GM18517 (cell line): ENCODE measurements at regions not wholly inside any gene's neighbourhood (a gene's known extent, or its start where the extent isn't known, plus 50 kb on each side); places are given as distances from the start of the nearest gene placed in this dataset.
A peak's percentile ranks its signal among the peaks of the same experiment; 100 is the strongest.

ENCODE experiments used
- ATAC-seq: cut with Tn5 transposase; IDR thresholded peaks from one replicate; pipeline ENCODE4 v1.9.1; 2021; ENCODE audit warnings: mild to moderate bottlenecking, moderate library complexity; ENCODE audit not compliant: unreplicated experiment

DNA sequence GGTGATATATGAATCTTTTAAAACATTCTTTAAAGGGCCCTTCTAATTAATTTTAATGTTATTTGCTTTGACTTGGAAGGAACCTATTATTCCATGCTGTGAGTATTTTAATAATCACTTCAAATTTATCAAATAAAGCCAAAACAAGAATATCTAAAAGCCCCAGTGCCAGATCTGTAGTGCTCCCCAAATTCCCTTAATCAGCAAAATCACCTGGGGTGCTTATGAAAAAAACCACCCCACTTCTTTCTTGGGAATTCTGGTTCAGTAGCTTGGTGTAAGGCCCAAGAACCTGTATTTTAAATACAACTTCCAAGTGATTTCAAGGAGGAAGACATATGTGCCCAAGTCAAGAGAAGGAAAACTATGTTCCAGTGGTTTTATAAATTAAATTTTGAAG lies 202.4 kb upstream of the OSR1 start:
- ATAC-seq = no peak

DNA sequence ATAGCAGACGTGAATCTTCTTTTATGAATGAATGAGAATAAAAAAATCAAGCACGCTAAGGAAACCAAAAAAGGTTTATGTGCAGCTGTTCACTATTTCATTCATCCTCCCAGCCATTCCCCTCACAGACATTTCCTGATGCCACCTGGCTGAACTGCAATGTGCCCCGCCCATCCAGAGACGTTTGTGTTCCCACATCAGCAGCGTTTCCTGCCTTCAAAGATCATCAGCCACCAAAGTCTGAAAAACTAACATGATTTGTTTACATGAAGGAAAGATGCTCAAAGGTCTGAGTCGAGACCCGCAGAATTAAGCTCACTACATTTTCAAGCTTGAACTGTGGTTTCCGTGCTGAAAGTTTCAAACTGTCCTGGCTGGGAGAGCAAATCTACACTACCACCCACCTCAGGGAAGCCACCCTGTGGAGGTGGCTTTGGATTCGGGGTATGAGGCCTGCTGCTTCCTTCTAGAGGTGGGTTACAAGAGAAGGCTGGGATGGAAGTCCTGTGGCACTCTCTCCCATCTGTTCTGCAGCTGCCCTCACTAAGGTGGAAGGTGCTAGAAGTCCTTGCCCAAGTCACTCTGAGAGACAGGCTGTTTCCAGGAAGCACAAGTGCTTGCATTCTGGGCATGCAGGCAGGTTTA lies 201.3 kb upstream of the OSR1 start:
- ATAC-seq = no peak

DNA sequence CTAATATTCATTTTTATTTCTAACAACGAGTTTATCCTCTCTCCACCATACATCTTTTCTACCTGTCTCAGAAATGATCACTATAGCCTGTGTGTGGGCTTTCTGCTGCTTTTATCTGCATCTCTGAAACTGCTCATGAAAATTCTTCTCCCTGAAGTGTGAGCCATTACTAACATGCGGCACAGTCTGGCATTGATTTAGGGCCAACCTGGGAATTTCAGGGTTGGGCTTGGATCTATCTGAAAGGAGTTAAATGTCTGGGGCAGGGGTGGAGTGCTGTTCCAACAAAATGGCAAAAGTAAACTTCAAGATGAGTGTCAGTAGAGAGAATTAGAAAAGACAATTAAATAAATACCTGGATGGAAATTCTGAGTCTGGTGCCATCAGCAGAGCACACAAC lies 198.2 kb upstream of the OSR1 start:
- ATAC-seq = no peak

DNA sequence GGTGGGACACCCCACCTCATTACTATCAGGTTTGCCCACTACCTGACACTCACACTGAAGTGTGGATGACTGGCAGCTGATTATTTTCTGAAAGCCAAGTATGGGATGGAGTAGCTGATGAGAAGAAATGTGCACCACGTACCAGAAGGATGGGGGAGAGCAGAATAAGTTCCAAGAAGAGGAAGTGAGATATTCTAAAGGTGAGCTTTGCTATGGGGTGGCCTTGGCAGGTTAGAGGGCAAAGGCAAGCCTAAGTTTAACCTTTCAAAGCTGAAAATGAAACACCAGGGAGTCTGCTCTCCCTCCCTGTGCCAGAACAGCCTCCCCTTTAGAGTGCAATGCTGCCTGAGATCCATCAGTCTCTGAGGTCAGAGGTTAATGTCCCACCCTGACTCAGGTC lies 196.1 kb upstream of the OSR1 start:
- peak; percentile 72 for ATAC-seq

DNA sequence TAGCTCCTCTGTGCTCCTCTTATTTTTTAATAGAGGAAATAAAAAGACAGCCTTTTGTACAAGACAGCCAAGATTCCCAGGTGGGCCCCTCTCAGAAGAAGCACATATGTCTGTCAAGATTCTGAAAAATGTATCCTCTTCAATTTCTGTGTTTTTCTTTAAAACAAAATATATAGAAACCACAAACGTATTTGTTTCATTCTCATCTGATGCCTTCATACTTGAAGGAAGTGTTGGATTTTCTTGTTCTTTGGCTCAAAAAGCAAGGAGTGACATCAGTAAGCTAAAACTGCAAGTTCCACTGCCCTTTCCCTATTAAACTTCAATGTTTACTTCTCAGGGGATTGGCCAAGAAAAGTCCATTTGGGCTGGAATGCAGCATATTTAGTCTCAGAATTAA lies 193.8 kb upstream of the OSR1 start:
- ATAC-seq = no peak

DNA sequence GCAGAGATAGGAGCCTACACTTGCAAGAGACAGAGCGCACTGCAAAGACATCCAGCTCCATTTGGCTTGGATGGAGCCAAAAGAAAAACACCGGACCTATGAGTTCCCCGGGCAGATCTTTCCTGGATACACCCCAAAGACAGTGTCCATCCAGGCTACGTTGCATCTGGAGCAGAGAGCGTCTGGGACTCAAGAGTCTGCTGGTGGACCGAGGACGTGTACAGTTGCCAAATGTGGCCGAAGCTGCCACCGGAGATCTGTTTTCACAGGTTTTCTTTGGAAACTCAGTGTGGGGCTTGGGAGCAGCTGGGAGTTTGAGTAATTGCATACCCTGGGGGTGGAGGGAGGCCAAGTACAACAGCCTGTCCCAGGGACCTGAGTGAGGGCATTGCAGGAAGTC lies 192.3 kb upstream of the OSR1 start:
- ATAC-seq = no peak

DNA sequence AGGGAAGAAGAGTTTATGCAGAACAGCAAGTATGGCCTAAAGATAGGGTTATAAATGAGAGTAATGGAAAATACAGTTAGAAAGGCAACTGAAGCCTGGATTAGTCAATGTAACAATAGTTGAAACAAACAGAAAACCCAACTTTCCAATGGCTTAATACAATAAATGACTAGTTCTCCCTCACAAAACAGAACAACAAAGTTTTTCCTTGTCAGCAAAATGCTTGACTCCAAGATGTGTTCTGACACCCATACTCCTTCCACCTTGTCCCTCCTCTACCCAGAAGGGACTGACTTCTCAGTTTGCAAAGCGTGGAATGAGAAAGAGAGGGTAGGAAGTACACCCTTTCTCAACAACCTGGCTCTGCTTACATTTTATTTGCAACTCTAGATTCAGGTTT lies 191.4 kb upstream of the OSR1 start:
- ATAC-seq = no peak

DNA sequence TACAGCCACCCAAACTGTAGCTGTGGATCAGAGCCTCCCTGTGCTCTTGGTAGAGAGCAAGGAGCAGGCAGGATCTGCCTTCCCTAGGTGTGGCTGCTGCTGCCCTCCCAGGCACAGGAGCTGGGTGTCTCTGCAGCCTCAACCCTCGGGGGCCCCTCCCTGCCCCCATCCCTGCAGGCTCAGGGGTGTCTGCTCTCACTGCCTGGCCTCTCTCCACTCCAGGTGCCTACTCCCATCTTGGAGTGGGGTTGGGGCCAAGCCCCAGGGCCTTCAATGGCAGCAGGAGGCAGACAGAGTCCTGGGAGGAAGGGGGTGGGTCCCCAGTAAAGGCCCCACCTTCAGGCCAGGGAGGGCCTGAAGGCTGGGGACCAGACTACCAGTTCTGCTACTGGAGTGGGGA lies 189.7 kb upstream of the OSR1 start:
- ATAC-seq = no peak

DNA sequence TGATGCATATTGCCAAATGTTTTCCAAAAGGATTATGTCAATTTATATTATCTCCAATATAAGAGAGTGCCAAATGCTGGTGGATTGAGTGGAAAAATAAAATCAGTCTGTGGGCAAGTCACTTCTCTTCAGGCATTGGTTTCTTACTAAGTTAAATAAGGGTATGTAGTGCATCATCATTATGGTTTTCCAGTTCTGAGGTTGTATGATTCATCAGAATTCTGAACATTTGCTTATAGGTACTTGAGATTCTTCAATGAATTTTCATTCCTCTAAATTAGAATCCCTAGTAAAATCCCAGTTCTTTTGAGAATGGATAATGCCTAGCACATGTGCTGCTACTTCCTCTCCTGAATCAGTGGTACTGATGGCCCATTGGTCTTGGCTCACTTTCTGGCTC lies 188.9 kb upstream of the OSR1 start:
- no peak for ATAC-seq

DNA sequence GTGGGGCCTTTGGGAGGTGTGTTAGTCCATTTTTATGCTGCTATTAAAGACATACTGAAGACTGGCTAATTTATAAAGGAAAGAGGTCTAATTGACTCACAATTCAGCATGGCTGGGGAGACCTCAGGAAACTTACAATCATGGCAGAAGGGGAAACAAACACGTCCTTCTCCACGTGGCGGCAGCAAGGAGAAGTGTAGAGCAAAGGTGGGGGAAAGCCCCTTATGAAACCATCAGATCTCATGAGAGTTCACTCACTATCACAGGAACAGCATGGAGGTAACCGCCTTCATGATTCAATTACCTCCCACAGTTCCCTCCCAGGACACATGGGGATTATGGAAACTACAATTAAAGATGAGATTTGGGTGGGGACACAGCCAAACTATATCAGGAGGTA lies 187.1 kb upstream of the OSR1 start:
- no peak for ATAC-seq

DNA sequence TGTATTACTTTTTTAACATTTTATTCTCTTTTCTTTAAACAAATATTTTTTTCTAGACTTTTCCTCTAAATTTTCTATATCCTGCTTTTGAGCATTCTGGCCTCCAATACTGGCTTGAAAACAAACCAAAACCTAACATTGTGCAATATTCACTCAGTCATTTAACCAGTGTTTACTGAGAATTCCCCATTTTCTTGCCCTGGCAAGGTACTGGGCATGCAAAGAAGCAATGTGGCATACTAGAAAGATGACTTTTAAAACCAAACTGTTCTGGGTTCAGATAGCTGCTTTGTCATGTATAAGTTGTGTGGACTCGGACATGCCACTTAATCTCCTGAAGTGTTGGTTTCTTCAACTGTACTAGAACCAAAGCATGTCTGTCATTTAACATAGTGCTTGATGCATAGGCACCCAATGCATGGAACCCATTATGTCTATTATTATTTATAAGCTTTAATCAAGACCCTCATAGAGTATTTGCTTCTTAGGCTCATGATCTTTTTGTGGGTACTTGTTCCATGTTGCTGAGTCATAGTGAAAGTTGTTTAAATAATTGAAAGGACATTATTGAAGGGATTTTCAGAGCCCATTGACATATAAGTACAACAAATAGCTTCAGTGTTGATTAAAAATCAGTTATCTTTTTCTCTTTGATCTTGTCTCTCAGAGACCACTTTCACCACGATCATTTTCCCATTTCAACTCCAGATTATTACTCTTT lies 185.4 kb upstream of the OSR1 start:
- no peak for ATAC-seq

DNA sequence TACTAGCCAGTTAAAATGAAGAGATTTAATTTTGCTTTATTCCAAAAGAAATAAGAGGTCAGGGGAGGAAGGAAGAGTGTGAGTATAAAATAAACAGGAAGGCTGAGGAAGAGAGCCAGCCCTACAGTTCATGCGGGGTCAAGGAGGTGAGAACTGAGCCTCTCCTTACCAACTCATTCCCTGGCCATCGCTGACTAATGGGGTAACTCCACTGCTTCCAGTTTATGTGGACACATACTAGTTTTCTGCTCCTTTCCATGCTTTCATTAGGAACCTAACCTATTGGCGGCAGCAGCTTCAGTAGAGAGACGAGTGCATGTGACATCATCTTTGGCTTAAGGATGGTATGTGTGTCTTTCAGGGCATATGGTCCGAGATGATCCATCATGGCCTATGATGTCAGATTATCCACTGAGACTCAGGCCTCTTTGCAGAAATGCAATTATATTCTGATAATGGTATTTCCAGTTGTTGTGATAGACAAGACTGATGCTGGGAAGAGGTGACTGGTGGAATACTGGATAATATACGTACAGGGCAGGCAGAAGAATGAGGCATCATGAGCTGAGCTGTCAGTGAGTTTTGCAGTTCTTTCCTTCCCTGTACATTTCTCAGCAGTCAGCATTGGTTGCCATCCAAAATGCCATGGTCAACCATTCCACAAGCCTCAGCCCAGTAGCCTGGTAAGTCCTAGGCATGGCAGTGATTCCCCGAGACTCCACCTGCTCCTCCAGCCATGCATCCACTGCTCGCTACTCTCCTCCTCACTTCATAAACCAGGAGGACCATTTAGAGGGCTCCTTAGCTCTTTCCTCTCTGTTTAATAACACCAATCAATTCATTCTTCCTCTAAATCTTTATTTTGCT lies 184.6 kb upstream of the OSR1 start:
- ATAC-seq = no peak

DNA sequence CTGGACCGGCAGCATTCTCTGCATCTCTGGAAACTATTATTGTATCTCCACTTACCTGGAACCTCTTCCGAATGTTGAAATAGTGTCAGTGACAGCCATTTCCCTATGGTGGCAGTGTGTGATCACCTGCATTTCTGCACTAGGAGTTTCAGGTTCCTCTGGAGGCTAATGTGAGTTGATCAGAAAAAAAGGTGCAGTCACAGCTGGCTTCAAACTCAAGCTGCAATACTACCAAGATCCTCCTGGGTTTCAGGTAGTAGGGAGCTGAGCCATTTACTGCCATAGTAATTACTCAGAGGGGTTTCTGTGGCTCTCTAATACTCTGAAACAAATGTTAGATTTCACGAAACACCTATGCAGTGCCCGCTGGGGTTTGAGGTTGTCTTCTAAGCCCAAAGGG lies 183.5 kb upstream of the OSR1 start:
- no peak for ATAC-seq

DNA sequence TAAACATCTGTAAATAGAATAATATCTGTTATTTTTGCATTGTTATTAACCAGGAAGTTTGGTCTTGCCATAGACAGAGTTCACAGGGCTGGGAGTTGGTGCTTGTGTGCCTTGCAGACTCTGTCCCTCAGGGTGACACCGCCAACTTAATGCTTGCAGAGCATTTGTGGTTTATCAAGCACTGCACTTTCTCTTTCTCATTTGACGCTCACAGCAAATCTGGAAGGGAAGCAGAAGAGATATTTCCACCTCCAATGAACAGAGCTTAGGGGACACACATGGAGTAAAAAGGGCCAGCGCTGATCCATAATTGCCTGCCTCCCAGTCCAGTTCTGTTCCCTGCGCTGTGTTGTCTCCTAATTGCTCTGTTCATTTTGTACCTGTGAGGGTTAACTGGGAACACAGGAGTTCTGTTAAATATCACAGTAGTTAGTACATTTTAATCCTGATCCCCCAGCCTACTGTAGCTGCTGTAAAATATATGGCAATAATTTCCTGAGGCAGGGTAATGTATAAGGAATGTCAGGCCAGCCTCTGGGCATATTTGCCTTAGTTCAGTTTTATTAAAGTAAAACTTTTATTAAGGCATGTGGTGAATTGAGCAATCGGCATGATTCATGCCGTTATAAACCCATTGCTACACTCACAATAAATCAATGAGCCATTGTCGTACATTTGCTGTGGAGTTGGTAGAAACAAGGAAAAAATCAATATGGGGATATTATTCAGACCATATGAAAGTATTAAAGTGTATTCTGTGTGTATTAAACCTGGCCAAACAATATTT lies 182.5 kb upstream of the OSR1 start:
- no peak for ATAC-seq

DNA sequence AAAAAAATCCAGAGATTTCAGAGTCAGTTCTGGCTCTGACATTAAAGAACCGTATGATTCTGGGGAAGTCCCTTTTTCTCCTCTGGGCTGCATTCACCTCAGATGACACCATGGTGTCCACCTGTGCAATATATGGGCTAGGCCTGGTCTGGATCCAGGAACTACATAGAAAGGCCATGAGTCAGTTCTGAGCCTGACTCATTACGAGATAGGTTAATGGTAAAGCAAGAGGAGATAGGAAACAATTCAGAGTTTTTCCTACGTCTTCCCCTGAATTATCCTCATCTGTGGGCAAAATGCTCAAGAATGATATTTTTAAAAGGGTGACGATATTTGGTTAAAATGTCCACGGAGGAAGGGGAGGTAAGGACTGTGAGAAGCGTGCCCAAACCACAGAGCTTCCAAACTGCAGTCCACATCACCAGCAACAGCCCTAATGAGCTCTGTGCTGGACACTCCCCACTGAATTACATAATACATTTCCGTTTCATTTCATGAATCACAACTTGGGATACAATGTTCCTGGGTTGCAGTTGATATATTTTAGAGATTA lies 180.1 kb upstream of the OSR1 start:
- no peak for ATAC-seq

DNA sequence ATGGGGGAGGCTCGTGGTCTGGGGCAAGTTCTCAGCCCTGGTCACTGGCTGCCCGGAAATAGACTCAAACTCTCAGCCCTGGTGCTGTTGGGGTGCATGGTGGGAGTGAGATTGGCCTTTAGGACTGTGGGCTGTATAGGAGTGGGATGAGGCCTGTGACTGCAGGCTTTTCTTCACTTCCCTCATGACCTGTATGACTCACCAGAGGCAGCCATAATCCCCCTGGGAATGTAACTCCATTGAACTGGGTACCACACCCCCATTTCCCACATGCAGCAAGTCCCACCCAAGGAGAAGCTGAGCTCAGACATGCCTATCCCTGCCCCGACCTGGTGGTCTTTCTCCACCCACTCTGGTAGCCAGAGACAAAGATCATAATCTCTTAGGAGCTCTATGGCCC lies 177.7 kb upstream of the OSR1 start:
- no peak for ATAC-seq

DNA sequence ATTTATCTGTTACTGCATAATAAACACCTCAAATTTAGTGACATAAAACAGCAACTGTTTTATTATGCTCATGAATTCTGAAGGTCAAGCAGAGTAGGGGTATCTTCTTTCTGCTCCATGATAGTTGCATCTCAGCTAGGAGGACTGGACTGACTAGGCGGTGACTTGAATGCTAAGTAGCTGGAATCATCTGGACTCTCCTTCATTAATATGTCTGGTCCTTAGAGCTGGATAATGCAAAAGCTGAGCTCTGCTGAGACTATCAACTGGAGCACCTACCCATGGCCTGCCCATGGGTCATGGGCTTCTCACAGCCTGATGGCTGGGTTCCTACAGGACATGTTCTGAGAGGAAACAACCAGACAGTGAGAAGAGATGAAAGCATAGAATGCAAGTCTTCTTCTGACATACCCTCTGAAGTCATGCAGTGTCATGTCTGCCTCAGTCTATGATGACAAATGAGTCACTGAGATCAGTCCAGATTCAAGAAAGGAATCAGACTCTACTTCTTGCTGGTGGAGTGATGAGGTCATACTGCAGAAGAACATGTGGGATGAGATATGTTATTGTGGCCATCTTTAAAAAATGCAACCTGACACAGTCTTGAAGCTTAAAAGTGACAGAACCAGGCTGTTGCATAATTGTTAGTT lies 174.2 kb upstream of the OSR1 start:
- ATAC-seq = no peak

DNA sequence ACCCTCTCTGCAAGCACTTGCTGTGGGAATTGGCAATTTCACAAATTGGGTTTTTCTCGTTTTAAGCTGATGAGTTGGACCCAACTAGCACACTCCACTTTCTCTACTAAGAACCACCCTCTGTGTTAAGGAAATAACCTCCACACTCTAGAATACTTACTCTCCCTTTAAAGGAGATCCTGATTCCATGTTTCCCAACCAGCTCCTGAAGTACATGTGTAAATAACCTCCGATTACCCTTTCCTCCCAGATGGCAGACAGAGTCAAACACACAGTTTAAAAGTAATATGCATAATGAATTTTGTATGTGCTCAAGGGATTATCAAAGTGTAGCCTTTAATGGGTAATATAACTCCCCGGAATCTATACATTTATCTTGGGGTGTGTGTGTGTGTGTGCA lies 171.3 kb upstream of the OSR1 start:
- ATAC-seq = no peak

DNA sequence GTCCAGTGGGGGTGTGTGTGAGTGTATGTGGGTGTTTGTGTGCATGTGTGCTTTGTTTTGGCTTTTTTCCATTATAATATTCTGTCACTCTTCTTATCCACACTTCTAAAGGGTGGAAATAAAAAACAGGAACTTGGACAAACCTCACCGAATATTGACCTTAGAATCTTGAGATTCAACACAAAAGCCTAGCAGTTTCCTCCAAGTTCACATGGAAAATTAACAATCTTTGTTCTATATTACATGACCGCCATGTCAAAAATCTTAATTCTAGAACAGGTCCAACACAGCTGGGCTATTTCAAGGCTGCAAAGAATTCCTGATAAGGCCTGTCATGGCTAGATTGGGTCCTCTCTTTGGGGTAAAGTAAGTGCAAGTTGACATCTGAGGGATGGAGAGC lies 169.3 kb upstream of the OSR1 start:
- no peak for ATAC-seq

DNA sequence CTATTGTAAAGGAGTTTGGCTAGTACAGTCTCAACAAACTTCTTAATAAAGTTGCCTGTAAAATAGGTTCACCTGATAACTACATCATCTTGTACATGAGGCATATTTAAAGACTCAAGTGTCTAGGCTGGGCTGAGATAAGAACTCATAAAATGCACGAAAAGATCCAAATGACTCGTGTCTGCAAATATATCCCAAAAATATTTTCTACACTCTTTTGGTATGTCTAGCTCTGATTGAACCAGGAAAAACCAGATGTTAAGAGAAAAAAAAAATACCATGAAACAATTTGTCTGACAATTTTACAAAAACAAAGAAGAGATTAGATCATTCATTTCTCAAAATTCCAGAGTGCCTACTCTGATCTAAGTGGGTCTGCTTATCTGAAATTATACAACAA lies 166.9 kb upstream of the OSR1 start:
- ATAC-seq = no peak
